ENCODE measurements at regions not wholly inside any gene's neighbourhood (a gene's known extent, or its start where the extent isn't known, plus 50 kb on each side); places are given as distances from the start of the nearest gene placed in this dataset.

- TF ChIP-seq JUNB (IDR thresholded peaks at IDR 0.05; ENCODE audit: unreplicated experiment) (no peak), REST (IDR thresholded peaks at IDR 0.05; ENCODE audit: unreplicated experiment) (no peak), ZNF114 (CRISPR knock-in tag; IDR thresholded peaks at IDR 0.05) (no peak), POLR2AphosphoS5 (IDR thresholded peaks at IDR 0.05; ENCODE audit: low read depth) (no peak), CREB1 (CRISPR knock-in tag; IDR thresholded peaks at IDR 0.05; ENCODE audit: low read depth) (no peak)
- TF ChIP-seq, protein P1, sequence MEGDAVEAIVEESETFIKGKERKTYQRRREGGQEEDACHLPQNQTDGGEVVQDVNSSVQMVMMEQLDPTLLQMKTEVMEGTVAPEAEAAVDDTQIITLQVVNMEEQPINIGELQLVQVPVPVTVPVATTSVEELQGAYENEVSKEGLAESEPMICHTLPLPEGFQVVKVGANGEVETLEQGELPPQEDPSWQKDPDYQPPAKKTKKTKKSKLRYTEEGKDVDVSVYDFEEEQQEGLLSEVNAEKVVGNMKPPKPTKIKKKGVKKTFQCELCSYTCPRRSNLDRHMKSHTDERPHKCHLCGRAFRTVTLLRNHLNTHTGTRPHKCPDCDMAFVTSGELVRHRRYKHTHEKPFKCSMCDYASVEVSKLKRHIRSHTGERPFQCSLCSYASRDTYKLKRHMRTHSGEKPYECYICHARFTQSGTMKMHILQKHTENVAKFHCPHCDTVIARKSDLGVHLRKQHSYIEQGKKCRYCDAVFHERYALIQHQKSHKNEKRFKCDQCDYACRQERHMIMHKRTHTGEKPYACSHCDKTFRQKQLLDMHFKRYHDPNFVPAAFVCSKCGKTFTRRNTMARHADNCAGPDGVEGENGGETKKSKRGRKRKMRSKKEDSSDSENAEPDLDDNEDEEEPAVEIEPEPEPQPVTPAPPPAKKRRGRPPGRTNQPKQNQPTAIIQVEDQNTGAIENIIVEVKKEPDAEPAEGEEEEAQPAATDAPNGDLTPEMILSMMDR (conservative IDR thresholded peaks at IDR 0.05; ENCODE audit: low read depth in 2 of 2) = no peak
Observed at GRCh38 chr13:97858161-97858560, 95.3 kb upstream of the IPO5 start (continued).

GRCh38 chr13:97866346-97866745 lies 87.1 kb upstream of the IPO5 start:
- TF ChIP-seq ZNF331 (CRISPR knock-in tag; IDR thresholded peaks at IDR 0.05; ENCODE audit: low read depth) = no peak
- TF ChIP-seq STAT1 (IDR thresholded peaks at IDR 0.05; ENCODE audit: unreplicated experiment) = no peak
- TF ChIP-seq REST (IDR thresholded peaks at IDR 0.05; ENCODE audit: unreplicated experiment) = no peak
- no peak for TF ChIP-seq JUNB (IDR thresholded peaks at IDR 0.05; ENCODE audit: unreplicated experiment)
- TF ChIP-seq, protein P1 (conservative IDR thresholded peaks at IDR 0.05; ENCODE audit: low read depth in 2 of 2) = no peak
- no peak overlapping the region for H3K27ac ChIP-seq (ENCODE audit: low read depth)
- no peaks in the 10 kb centered on the region for H3K9me2 ChIP-seq (ENCODE audit: insufficient read depth)
- ATAC-seq (no peak), DNase-seq (ENCODE audit: low spot score) (no peak)
- Mint-ChIP-seq H3K9me3 (peaks cover 17% of the 10 kb centered on the region), H3K4me1 (no peaks in the 10 kb centered on the region), H3K27ac (no peak overlapping the region), H3K4me3 (no peak overlapping the region), H3K36me3 (ENCODE audit: low read depth) (no peaks in the 10 kb centered on the region; the same call in 2 of the 3 replicates), H3K27me3 (ENCODE audit: insufficient read depth, low read depth, poor library complexity) (peaks cover 2% of the 10 kb centered on the region)
- H4K20me1 ChIP-seq (replicated peaks; ENCODE audit: insufficient read depth) = no peaks in the 10 kb centered on the region
- no peaks in the 10 kb centered on the region for H3K4me1 ChIP-seq (ENCODE audit: insufficient read depth)
- no peaks in the 10 kb centered on the region for H3F3A ChIP-seq (replicated peaks; ENCODE audit: low read depth)
- H3K27me3 ChIP-seq (ENCODE audit: insufficient read depth) = no peaks in the 10 kb centered on the region
- H3K4me3 ChIP-seq = no peak overlapping the region
- no peak overlapping the region for H3K4me2 ChIP-seq
- no peaks in the 10 kb centered on the region for H3K36me3 ChIP-seq (ENCODE audit: insufficient read depth)
- no peaks in the 10 kb centered on the region for H3K79me2 ChIP-seq (replicated peaks; ENCODE audit: insufficient read depth)
- H2AFZ ChIP-seq = no peak overlapping the region
